Prostate gland (tissue), 2 donors: ENCODE measurements at regions not wholly inside any gene's neighbourhood (a gene's known extent, or its start where the extent isn't known, plus 50 kb on each side); places are given as distances from the start of the nearest gene placed in this dataset.

Experiments used
- POLR2A ChIP-seq: fragments of 450-650 bp; IDR thresholded peaks from one replicate; pipeline ENCODE4 v1.6.1; 2016; ENCODE audit warnings: antibody characterized with exemption, mild to moderate bottlenecking
- TF ChIP-seq, protein P1 (sequence below), 4 experiments: fragments of 200-600 bp in 2 of 4; fragments of 450-650 bp in 2 of 4; sonication (generic) in 2 of 4; IDR thresholded peaks; 1 replicate in 3 of 4; 2 replicates in 1 of 4; pipeline ENCODE4 v1.5.1; 2016 to 2019; ENCODE audit warnings: antibody characterized with exemption in 4 of 4, mild to moderate bottlenecking in 2 of 4, moderate library complexity in 2 of 4

GRCh38 chr15:98347001-98347400, 301.3 kb upstream of the IGF1R start:
- no peak for TF ChIP-seq POLR2A
- TF ChIP-seq, protein P1, sequence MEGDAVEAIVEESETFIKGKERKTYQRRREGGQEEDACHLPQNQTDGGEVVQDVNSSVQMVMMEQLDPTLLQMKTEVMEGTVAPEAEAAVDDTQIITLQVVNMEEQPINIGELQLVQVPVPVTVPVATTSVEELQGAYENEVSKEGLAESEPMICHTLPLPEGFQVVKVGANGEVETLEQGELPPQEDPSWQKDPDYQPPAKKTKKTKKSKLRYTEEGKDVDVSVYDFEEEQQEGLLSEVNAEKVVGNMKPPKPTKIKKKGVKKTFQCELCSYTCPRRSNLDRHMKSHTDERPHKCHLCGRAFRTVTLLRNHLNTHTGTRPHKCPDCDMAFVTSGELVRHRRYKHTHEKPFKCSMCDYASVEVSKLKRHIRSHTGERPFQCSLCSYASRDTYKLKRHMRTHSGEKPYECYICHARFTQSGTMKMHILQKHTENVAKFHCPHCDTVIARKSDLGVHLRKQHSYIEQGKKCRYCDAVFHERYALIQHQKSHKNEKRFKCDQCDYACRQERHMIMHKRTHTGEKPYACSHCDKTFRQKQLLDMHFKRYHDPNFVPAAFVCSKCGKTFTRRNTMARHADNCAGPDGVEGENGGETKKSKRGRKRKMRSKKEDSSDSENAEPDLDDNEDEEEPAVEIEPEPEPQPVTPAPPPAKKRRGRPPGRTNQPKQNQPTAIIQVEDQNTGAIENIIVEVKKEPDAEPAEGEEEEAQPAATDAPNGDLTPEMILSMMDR (IDR thresholded peaks at IDR 0.05): no peak
